ELR (cell line): ENCODE measurements at regions not wholly inside any gene's neighbourhood (a gene's known extent, or its start where the extent isn't known, plus 50 kb on each side); places are given as distances from the start of the nearest gene placed in this dataset.
"Not testable (repeated sequence)": the region's sequence is repeated elsewhere in the genome, so short reads cannot be mapped to it uniquely, and the experiment has no call there.

Source experiments
- DNase-seq: peaks from one replicate; pipeline ENCODE4 v3.0.0-alpha.2; 2015; ENCODE audit warnings: low read depth

DNA sequence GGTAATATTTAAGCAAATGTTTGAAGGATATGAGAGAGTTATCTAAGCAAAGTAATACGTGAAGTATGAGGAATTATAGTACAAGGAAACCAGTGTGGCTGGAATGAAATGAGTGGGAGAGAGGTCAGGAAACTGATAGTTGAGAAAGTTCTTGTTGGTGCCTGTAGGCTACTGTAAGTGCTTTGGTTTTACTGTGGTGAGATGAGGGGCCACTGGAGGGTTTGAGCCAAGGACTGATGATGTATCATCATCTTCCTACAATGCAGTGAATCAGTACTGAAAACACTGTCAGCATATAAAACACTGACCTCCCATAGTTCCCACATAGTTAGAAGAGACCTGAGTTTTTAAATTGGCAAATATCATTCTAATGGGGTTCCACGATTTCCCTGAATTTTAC, 367.5 kb upstream of the CTSO start:
- DNase-seq, result peak; percentile 92

DNA sequence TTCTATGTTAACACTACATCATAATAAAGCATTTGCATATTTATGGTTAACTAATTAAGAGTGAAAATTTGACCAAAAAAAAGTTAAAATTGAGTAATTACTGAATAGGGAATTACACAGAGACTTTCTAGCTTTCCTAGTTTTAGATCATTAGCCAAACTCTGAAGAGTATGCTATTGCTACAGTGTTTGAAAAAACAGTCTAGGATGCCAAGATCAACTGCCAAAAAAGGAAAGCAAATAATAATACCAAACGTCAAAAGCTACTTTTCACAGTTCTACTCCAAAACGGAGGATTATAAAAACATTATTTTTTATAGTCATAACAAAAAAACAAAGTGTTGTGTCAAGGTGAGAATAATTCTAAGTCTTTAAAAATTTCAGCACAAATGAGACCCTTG, 359.8 kb upstream of the CTSO start:
- no peak for DNase-seq

DNA sequence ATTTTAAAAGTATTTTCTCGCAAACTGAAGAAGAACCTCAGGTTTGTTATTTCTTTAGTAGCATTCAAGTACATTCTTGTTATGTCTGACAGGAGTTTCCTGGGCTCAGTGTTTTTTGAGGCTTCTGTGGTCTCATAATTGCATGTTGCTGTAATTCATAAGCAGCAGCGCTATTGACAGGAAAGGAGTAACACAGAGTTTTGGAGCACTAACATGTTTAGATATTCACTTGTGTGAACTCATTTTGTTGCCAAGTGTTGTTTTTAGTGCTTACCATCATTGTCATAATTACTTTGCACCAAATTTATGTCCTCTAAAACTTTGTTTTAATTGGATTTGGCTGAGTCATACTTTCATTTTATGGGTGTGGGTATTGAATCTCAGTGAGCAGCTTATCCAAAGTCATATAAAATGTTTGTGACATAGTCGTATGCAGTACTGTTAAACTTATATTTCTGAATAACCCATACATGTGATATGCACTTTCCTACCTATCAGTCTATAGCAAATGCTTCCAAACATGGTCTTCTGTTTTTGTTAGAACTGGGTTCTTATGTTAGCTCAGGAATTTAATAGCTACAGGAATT, 358.7 kb upstream of the CTSO start:
- no peak for DNase-seq

GRCh38 chr4:156309031-156309430, 355.4 kb upstream of the CTSO start:
- DNase-seq, result no peak

DNA sequence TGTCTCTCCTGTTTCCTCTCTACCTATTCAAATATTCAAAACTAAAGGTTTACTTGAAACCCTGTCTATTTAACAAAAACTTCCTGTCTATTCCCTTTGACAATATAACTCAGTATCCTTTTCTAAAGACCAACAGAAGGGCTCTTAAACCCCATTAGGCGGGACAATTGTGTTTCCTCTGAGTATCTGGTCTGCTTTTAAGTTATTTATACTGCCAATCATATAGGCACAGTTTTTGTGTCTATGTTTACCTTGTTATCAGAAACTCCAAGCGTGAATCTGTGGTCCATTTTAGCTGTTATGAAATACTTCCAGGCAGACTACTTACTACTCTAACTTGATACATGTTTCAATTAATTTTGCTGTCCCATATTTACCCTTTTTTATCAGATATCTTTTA, 350.0 kb upstream of the CTSO start:
- no peak for DNase-seq

DNA sequence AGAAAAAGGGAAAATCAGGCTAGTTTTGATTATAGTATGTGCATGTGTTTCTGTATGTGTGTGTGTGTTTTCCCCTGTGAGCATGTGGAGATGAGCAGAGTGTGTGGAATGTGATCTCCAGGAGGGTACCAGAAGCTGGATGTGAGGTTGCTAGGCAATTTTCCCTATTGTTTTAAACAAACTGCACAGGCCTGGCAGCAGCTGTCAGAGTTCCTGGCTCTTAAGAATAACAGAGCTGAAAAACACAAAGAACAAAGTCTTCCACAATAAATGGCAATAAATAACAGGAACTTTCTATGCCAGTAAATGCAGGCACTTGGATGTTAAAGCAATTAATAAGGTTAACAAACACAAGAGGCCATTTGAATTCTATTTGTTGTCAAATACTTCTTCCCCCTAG, 344.6 kb upstream of the CTSO start:
- DNase-seq, result peak; percentile 63

DNA sequence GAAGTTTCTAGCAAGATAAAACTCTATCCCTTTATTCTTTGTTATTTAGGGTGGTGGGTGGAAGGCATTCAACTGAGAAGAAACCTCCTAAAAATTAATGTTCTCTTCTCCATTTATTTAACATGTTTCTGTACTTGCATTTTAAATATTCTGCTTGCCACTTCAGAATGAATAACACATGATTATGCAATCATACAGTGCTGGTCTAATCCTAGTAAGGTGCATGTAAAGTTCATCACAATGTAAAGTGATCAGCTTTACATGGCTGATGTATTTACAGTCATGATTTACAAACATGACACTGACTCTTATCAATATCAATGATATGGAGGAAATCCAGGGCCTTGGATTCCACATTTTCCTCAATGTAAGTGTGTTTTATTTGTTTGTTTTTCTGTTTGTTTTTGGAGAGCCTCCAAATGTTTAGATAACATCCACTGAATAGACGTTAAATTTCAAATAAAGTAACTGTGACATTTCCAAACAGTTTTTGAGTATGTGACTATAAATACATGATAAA, 342.1 kb upstream of the CTSO start:
- DNase-seq, result peak; percentile 16

DNA sequence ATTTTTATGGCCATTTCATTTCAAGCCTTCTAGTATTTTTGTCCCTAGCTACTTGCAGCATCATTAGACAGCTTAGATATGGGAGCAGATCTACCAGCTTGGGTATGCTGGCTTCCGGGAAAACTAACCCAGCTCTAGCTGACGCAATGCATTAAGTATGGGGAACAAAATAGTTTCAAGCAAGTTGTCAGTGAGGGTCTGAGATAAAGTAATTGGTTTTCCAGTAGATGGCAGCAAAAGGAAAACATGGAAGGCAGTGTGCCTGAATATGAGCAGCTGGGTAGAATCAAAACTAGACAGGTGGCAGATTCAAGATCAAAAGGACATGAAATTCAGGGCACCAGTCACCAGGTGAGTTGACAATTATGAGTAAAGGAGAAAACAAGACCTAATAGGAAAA, 340.9 kb upstream of the CTSO start:
- peak; percentile 90 for DNase-seq

DNA sequence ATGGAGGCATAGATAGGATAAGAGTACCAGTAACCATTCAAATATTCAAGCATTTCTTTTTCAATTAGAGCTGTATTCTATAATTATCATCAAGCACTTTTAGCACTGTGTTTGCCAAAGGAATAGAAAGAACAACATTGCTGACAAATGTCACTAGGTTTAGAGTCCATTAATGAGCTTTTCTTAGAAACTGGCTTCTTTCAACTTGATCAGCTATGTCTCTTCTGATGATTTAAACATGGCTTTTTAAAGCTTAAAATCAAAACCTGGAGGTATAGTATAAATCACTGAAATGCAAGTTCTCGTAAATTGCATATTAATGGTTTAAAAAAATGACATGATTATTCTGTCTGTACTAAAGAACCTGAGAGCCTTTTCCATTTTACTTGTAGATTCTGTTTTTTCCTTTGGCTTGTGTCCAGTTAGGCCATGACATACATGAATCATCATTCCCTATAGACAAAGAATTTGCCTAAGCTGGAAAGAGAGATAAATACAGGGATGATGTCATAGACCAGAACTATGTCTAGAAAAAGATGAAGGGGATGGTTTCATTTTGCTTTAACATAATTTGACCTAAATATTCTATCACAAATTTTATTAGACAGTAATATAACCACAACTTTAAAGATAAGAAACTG, 340.1 kb upstream of the CTSO start:
- peak; percentile 94 for DNase-seq

DNA sequence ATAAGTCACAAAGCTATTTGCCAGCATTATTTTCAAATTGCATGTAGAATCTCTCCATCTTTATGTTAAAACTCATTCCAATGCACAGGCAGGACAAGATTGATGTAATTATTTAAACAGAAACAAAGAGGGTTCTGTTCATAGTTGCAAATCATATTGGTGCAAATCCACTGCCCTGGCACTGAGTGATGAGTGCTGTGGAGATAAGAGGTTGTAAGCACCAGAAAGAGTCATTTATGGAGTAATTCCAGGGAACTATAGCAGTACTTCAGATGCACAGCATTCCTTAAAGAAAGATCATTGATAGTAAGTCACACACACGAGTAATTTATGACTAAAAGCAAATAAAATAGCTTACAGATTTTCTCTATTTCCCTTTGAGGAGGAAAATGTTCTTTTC, 337.7 kb upstream of the CTSO start:
- DNase-seq, result peak; percentile 60

GRCh38 chr4:156290811-156291210, 337.1 kb upstream of the CTSO start:
- DNase-seq, result no peak

DNA sequence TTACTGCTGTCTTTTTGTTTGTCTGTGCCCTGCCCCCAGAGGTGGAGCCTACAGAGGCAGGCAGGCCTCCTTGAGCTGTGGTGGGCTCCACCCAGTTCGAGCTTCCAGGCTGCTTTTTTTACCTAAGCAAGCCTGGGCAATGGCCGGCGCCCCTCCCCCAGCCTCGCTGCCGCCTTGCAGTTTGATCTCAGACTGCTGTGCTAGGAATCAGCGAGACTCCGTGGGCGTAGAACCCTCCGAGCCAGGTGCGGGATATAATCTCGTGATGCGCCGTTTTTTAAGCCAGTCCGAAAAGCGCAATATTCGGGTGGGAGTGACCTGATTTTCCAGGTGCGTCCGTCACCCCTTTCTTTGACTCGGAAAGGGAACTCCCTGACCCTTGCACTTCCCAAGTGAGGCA, 336.4 kb upstream of the CTSO start:
- DNase-seq, result not testable (repeated sequence)

DNA sequence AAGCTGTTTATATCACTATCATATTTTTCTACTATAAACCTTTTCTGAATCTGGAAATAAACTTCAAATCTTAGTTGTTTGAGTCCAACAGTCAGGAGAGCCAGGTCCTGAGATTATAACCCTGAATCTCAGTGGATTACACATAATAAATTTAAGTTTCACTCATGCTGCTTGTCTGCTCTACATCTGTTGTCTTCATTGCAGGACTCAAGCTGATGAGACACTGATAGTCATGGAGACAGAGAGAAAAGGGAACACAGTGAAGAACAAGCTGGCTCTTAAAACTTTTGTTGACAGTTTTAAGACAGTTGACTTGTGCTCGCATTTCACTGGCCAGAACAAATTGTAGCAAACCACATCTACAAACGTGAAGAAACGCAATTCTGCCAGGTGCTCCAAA, 327.0 kb upstream of the CTSO start:
- DNase-seq, result peak; percentile 17

DNA sequence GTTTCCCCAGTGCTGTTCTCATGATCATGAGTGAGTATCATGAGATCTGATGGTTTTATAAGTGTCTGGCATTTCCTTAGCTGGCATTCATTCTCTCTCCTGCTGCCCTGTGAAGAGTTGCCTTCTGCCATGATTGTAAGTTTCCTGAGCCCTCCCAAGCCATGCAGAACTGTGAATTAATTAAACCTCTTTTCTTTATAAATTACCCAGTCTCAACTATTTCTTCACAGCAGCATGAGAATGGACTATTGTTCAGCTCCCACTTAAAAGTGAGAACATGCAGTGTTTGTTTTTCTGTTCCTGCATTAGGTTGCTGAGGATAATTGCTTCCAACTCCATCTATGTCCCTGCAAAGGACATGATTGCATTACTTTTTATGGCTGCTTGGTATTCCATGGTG, 311.7 kb upstream of the CTSO start:
- DNase-seq, result no peak

- DNase-seq, result no peak
These were observed 307.6 kb upstream of the CTSO start for GRCh38 chr4:156261230-156261629.

GRCh38 chr4:156255230-156256007, 301.8 kb upstream of the CTSO start:
- no peak for DNase-seq

GRCh38 chr4:156252358-156252921, 298.8 kb upstream of the CTSO start:
- peak; percentile 29 for DNase-seq

DNA sequence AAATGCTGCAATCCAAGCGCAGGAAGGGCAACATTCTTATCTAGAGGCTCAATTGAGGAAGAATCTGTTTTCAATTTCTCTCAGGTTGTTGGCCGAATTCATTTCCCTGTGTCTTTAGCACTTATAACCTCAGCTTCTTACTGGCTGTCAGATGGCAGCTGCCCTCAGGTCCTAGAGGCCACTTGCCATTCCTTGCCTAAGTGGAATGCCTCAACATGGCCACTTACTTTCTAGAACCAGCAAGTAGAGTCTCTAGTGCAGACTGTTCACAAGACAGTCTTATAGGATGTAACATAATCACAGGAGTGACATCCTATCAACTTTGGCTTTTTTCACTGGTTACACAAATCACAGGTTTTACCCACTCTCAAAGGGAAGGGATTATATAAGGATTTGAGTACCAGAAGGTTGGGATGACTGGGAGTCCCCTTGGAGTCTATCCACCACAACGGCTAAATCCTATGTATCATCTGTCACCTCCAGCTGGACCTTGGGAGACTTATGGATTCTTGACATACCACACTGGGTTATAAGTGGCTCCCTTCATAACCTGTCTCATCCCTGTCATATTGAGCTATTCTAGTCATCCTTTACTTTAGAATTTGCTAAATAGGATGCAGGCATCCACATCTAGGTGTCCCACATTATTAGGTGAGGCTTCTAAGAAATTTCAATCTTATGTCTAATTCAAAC, 297.9 kb upstream of the CTSO start:
- no peak for DNase-seq

DNA sequence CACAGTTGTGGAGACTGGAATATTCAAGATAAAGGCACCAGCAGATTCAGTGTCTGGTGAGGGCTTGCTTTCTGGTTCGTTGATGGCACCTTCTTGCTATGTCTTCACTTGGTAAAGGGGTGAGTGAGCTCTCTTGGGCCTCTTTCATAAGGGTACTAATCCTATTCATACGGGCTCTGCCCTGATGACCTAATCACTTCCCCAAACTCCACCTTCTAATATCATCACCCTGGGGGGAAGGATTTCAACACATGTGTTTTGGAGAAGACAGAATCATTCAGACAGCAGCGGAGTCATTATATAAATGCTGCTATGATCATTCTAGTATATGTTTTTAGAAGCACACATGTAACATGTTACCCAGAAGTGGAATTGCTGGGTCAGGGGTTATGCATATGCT, 295.3 kb upstream of the CTSO start:
- DNase-seq, result no peak

GRCh38 chr4:156247470-156247869, 293.8 kb upstream of the CTSO start:
- no peak for DNase-seq

DNA sequence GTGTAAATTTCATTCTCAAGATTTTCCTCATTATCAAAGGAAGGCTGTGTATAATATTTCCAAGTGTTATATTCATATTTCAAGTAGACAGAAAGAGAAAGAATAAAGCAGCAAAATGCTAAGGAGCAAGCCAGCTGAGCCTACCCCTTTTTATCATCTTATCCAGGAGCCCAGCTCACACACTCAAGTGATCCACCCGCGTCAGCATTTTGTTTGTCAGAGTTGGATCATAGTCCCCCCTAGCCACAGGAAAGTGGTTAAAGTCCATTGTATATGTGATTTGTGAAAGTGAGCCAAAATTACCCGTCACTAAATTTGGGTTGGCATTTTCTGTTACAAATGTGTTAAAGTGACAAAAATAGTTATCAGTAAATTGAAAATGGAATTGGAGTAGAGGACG, 289.3 kb upstream of the CTSO start:
- DNase-seq, result no peak

DNA sequence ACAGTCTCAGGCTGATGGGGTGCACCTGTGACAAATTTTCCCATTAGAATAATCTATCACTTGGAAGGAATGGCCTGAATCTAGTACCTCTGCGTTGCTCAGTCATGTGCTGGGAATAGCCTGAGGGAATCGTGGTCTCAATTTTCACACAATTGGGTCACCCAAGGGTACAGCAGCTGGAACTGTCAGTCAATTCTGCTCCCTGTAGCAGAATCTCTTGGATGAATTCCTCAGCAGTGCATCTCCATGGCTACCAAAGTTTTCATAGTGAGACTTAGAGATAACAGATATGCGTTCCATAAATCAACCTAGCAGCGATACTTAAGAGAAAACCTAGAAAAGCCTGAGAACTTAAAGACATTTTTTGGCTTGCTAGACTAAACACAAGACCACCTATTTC, 288.7 kb upstream of the CTSO start:
- no peak for DNase-seq
